Skin of body (tissue), 1 donor: ENCODE measurements at regions not wholly inside any gene's neighbourhood (a gene's known extent, or its start where the extent isn't known, plus 50 kb on each side); places are given as distances from the start of the nearest gene placed in this dataset.

ENCODE experiments used
- DNase-seq: peaks from one replicate; lab custom pipeline; 2025; lab: John Stamatoyannopoulos, UW

- DNase-seq, result no peak
Observed at GRCh38 chr9:117858561-117858960, 154.4 kb downstream of the TLR4 start.

- DNase-seq, result no peak
Observed at GRCh38 chr9:117860849-117861248, 156.6 kb downstream of the TLR4 start.

GRCh38 chr9:117864385-117865057, 160.3 kb downstream of the TLR4 start:
- DNase-seq, result no peak

- DNase-seq, result no peak
Observed at GRCh38 chr9:117868594-117868993, 164.4 kb downstream of the TLR4 start.

GRCh38 chr9:117869287-117869686, 165.1 kb downstream of the TLR4 start:
- no peak for DNase-seq

- DNase-seq, result no peak
Observed at GRCh38 chr9:117869712-117870111, 165.5 kb downstream of the TLR4 start.

GRCh38 chr9:117873664-117874063, 169.5 kb downstream of the TLR4 start:
- DNase-seq, result no peak

GRCh38 chr9:117875886-117876285, 171.7 kb downstream of the TLR4 start:
- no peak for DNase-seq

- DNase-seq, result no peak
Observed at GRCh38 chr9:117882171-117882570, 178.0 kb downstream of the TLR4 start.

- no peak for DNase-seq
Observed at GRCh38 chr9:117886616-117887015, 182.4 kb downstream of the TLR4 start.

- DNase-seq, result no peak
Observed at GRCh38 chr9:117887383-117887782, 183.2 kb downstream of the TLR4 start.

- DNase-seq, result no peak
Observed at GRCh38 chr9:117887941-117888340, 183.7 kb downstream of the TLR4 start.

- DNase-seq, result no peak
Observed at GRCh38 chr9:117903453-117903852, 199.2 kb downstream of the TLR4 start.

- DNase-seq, result no peak
Observed at GRCh38 chr9:117906763-117907162, 202.6 kb downstream of the TLR4 start.

- DNase-seq, result no peak
Observed at GRCh38 chr9:117907420-117907819, 203.2 kb downstream of the TLR4 start.

GRCh38 chr9:117916291-117916690, 212.1 kb downstream of the TLR4 start:
- DNase-seq, result no peak

GRCh38 chr9:117917873-117918272, 213.7 kb downstream of the TLR4 start:
- DNase-seq, result no peak

- no peak for DNase-seq
Observed at GRCh38 chr9:117919538-117919937, 215.3 kb downstream of the TLR4 start.

- DNase-seq, result no peak
Observed at GRCh38 chr9:117926031-117926658, 221.9 kb downstream of the TLR4 start.

- no peak for DNase-seq
Observed at GRCh38 chr9:117927354-117927753, 223.2 kb downstream of the TLR4 start.

- no peak for DNase-seq
Observed at GRCh38 chr9:117929868-117930267, 225.7 kb downstream of the TLR4 start.

GRCh38 chr9:117932585-117932984, 228.4 kb downstream of the TLR4 start:
- no peak for DNase-seq
